ENCODE measurements at regions not wholly inside any gene's neighbourhood (a gene's known extent, or its start where the extent isn't known, plus 50 kb on each side); places are given as distances from the start of the nearest gene placed in this dataset.
"Not testable (repeated sequence)": the region's sequence is repeated elsewhere in the genome, so short reads cannot be mapped to it uniquely, and the experiment has no call there.

DNA sequence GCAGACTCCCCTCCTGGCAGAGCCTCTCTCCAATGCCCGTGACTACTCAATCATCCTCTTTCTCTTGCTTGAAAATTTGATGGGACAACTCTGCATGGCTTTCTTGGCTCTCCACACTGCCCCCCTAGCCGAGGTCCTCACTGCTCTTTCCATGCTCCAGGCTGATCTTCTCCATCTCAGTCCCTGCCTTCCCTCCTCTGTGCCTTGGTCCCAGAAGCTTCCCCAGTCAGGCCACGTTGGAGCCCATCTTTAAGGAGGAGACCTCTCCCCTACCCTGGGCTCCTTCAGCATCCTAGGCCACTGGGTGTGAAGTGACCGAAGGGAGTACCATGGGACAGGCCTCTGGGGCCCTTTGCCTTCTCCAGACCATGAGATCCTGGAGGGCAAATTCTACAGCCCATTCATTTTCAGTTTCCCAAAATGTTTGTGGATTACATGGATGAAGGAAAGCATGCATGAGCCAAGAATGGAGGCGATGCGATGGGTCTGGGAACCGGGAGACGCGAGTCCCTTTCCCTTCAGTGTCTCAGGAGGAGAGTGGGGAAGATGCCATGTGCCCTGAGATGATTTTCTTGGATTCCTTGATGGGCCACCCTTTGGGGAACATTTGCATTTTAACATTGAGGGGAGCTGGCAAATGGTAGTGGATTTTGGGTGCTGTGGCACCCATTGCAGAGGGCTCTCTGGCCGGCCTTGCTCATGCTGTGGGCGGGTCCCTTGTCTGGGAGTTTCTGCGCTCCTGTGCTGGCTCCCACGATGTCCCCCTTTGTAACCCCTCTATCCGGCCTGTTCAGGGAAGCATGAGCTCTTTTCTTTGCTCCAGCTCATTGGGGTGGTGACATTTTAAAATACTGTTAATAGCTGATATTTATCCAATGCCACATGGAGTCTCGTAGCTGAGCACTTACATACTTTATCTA is 376.6 kb downstream of the RPS24 start:
- no peak overlapping the region for H3K27ac Mint-ChIP-seq
- H3K36me3 Mint-ChIP-seq (ENCODE audit: low read depth), result no peaks in the 10 kb centered on the region
- H3K4me3 Mint-ChIP-seq, result no peak overlapping the region

DNA sequence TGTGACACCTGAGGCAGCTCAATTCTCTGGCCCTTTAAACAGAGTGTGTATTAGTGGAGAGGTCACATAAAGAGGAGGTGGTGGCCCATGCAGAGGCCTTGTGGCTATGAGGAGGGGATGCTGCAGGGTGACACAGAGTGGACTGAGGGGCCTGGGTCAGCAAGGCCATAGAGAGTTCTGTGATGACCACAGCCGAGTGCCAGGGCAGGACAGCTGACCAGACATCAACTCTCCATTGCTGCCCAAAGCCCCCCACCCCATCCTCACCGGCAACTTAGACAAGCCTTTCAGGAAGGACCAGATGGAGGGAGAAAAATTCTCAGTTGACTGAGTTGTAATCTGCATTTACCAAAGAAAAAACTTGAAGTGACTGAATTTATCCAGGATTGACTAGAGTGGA is 378.1 kb downstream of the RPS24 start:
- peaks cover 7% of the 10 kb centered on the region for H3K27me3 Mint-ChIP-seq
- no peaks in the 10 kb centered on the region for H3K9me3 Mint-ChIP-seq
- DNase-seq, result no peak
- no peak for ATAC-seq
- peaks cover 3% of the 10 kb centered on the region for H3K4me1 Mint-ChIP-seq
- H3K4me3 Mint-ChIP-seq, result no peak overlapping the region
- H3K36me3 Mint-ChIP-seq (ENCODE audit: low read depth), result no peaks in the 10 kb centered on the region
- no peak overlapping the region for H3K27ac Mint-ChIP-seq

More for the DNA sequence above, 376.6 kb downstream of the RPS24 start:
- H3K9me3 Mint-ChIP-seq, result no peaks in the 10 kb centered on the region
- peaks cover 20% of the 10 kb centered on the region for H3K27me3 Mint-ChIP-seq
- H3K4me1 Mint-ChIP-seq, result peaks cover 3% of the 10 kb centered on the region
- no peak for ATAC-seq
- DNase-seq, result no peak

DNA sequence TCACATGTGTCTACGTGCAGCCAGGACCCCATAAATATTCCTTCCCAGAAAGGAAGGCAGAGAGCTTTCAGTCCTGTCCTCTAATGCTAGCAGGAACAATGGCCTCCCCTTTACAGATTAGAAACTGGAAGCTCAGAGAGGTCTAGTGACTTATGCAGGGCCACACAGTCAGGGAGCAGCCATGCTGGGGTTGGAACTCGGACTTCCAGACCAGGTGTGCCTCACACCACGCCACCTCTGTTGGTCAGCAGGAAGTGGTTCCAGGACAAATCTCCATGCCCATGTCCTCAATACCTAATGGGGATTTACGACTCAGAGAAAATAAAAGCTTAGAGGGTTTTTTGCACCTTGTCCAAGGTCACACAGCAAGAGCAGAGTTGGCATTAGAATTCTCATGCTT is 378.9 kb downstream of the RPS24 start:
- DNase-seq (no peak), ATAC-seq (no peak)
- Mint-ChIP-seq H3K27me3 (peaks cover 3% of the 10 kb centered on the region), H3K9me3 (no peaks in the 10 kb centered on the region), H3K4me1 (no peaks in the 10 kb centered on the region), H3K36me3 (ENCODE audit: low read depth) (no peaks in the 10 kb centered on the region), H3K4me3 (no peak overlapping the region), H3K27ac (no peak overlapping the region)

DNA sequence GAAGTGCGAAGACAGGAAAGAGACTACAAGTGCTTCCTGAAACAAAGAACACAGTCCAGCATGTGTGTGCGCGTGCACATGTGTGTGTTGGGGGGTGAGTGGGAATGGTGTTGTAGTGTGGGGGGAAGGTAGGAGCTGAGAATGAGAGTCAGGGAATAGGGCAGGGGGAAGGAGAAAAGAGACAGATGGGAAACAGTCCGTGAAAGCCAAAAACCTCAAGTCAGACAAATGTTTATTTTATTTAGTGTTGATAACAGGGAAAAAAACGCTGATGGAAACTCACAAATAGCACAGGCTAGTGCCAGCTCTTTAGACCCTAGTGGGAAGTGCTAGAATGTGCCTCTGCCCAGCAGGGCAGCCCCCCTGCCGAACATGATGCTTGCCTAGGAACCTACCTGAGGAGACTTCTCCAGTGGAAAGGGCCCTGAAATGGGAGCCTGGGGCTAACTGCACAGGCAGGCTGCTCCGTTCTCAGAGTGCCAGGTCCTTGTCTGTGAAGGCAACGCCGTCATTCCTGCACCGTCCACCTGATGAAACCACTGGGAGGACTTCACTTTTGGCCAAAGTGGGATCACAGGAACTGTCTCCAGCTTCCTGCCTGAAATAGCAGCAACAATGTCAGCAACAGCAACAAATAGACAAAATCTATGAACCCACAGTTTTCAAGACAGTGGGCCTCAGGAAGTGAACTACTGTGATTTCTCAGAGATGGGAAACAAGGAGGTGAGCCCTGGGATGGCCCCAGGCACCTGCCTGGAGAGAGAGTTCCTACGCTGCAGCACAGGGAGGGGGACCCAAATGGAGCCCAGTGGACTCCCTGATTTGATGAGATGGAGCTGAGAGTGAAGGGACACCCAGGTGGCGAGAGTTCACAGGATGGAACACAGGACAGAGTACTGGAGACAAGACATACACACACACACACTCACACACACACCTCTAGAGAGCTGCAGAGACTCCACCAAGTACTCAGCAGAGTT is 379.7 kb downstream of the RPS24 start:
- H3K27me3 Mint-ChIP-seq, result peaks cover 3% of the 10 kb centered on the region
- H3K27ac Mint-ChIP-seq, result no peak overlapping the region
- no peaks in the 10 kb centered on the region for H3K4me1 Mint-ChIP-seq
- no peak overlapping the region for H3K4me3 Mint-ChIP-seq
- ATAC-seq (no peak), DNase-seq (no peak)
- no peaks in the 10 kb centered on the region for H3K9me3 Mint-ChIP-seq
- no peaks in the 10 kb centered on the region for H3K36me3 Mint-ChIP-seq (ENCODE audit: low read depth)

DNA sequence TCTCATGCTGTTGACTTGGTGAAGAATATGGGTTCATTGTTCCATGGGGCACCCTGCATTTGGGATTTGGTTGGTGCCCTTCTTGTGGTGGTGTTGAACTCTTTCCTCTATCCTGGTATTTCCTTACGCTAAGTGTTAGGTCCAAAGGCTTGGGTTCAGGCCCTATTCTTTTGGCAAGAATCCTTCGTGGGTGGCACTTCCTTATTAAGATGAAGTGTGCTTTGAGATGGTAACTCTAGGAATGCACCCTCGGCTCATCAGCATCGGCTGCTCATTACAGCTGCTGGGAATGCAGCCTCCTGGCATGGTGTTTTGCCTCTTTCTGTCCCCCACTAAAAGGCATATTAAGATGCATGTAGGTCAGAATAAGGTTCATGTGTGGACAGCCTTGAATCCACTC is 380.7 kb downstream of the RPS24 start:
- Mint-ChIP-seq H3K4me3 (no peak overlapping the region), H3K36me3 (ENCODE audit: low read depth) (no peaks in the 10 kb centered on the region), H3K9me3 (no peaks in the 10 kb centered on the region), H3K27ac (no peak overlapping the region), H3K27me3 (peaks cover 5% of the 10 kb centered on the region), H3K4me1 (no peaks in the 10 kb centered on the region)
- ATAC-seq (no peak), DNase-seq (no peak)

DNA sequence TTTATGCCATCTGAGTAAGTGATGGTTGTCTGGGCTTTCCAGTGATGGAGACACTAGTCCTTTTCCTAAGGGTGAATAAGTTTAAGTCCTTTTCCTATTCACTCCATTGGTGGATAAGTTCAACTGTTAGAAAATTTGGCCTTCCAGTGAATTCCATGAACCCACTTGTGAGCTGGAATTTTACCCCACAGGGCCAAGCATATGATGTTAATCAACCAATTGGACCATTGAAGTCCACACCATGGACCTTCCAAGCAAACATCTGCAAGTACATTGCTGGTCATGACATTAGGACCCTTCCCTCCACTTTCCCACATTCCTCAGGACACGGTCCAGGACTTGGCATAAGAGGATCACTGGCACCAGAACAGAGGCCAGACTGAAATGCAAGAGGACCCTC is 381.4 kb downstream of the RPS24 start:
- Mint-ChIP-seq H3K36me3 (ENCODE audit: low read depth) (no peaks in the 10 kb centered on the region), H3K4me3 (no peak overlapping the region), H3K27ac (no peak overlapping the region), H3K9me3 (no peaks in the 10 kb centered on the region), H3K4me1 (no peaks in the 10 kb centered on the region), H3K27me3 (peaks cover 5% of the 10 kb centered on the region)
- DNase-seq (no peak), ATAC-seq (no peak)

DNA sequence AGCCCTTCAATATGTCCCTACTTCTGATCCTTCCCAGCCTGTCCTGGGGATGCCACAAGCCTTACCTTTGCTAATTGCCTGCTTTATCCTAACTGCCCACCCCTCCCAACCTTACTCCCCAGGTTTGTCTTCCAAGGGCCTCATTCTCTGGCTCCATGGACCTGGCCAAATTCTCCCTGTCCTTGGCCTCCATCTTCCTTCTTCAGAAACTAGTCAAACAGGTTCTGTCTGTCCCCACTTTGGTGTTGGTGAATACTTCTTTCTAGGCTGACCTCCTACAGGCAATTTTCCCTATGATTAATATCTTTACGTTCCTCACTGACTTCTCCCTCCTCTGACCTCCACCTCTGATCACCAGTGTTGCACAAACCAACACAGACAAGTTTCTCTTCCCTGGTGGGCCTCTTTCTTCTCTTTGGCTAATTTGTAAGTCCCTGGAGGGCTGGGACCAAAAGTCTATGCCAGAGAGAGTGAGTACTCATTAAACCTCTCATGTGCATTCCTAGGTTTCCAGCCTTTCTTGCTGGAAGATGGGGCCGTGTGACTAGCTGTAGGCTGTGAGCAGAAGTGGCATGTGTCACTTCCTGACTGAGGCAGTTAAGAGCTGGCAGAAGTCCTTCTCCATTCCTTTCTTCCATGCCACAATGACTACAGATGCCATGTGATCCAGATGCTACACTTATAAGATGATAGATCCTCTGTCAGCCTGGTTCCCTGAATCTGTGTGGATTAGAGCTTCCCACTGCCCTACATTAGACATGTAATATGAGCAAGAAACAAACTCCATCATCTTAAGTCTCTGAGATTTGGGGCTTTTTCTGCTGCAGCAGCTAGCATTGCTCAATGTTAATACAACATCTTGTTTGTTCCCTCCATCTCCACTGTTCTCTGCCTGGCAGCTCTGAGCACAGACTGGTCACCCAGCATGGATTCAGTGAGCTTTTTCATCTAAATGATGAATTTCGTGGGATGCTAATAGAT is 382.7 kb downstream of the RPS24 start:
- H3K4me3 Mint-ChIP-seq, result no peak overlapping the region

DNA sequence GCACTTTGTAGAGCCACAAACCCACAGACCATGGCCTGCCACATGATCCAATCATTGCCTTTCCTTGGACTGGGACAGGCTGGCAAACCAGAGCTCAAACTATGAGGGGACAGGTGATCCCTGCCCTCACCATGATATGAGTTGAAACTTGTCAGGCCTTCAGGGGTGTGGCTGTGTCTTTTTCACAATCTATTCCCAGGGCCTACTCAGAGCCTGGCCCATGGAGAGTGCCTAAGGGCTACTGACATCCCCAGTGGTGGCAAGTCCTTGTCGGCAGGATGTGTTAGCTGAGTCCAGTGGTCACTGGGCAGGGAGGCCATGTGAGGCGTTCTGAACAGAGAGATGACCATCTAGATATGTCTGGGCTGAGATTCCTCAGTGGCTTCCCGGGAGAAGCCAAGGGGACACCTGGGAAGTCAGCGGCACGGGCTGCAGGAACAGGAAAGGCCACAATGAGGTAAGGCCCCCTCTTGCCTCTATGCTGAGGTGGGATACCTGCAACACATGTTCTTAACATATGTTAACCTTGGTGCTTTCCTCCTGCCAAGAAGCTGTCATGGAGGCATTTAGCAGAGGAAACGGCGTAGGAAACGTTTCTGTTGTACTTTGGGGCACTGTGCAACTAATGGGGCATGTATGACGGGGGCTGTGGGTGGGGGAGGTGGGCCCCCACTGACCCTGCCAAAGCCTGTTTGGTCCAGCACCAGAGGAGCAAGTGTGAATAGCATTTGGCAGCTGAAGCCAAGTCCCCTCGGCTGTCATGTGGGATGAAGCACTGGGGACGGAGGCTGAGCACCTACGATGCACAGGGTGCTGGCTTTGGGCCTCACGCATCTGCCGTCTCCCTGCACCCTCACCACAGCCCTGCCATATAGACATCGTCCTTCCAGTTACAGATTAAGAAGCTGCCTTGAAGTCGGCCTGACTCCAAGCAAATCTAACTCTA is 384.0 kb downstream of the RPS24 start:
- H3K4me1 Mint-ChIP-seq, result no peaks in the 10 kb centered on the region
- no peak overlapping the region for H3K4me3 Mint-ChIP-seq
- ATAC-seq (no peak), DNase-seq (no peak)
- no peaks in the 10 kb centered on the region for H3K9me3 Mint-ChIP-seq
- H3K36me3 Mint-ChIP-seq (ENCODE audit: low read depth), result no peaks in the 10 kb centered on the region
- H3K27ac Mint-ChIP-seq, result no peak overlapping the region
- H3K27me3 Mint-ChIP-seq, result peaks cover 8% of the 10 kb centered on the region

More for the DNA sequence above, 382.7 kb downstream of the RPS24 start:
- H3K4me1 Mint-ChIP-seq, result no peaks in the 10 kb centered on the region
- no peak overlapping the region for H3K27ac Mint-ChIP-seq
- no peaks in the 10 kb centered on the region for H3K36me3 Mint-ChIP-seq (ENCODE audit: low read depth)
- H3K27me3 Mint-ChIP-seq, result peaks cover 8% of the 10 kb centered on the region
- ATAC-seq (no peak), DNase-seq (no peak)
- H3K9me3 Mint-ChIP-seq, result no peaks in the 10 kb centered on the region

DNA sequence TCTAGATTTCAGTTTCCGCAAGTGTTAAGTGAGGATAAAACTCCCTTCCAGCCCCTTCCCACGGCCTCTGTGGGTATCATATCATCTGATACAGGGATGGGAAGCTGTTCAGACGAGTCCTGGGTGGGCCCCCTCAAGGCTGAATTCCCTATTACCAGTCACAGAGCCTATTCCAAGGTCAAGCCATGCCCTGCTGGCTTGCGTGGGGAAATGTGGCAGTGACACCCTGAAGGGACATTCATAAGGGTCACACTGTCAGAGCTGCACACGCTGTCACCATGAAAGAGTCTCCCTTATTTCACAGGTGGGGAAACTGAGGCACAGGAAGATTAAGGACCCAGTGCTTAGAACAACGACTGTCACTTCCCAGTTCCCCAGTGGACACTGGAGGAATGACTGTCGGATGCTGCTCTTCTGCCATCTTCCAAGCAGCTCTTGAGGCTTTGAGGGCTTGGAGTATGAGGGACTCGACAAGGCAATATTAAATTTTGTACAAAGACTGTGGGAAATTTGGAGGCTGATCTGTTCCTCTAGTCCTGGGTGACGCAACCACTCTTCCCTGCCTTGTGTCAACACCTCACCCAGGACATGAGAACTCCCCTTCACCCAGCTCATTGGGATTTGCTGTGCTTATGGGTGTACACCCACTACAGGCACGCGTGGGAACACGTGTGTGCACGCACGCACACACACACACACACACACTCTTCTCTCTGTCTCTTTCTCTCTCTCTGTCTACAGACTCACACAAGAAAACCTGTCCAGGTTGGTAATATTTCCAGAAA is 386.0 kb downstream of the RPS24 start:
- ATAC-seq, result no peak
- Mint-ChIP-seq H3K4me3 (no peak overlapping the region), H3K36me3 (ENCODE audit: low read depth) (no peaks in the 10 kb centered on the region), H3K9me3 (no peaks in the 10 kb centered on the region), H3K4me1 (no peaks in the 10 kb centered on the region), H3K27ac (no peak overlapping the region), H3K27me3 (peaks cover 8% of the 10 kb centered on the region)
- no peak for DNase-seq

DNA sequence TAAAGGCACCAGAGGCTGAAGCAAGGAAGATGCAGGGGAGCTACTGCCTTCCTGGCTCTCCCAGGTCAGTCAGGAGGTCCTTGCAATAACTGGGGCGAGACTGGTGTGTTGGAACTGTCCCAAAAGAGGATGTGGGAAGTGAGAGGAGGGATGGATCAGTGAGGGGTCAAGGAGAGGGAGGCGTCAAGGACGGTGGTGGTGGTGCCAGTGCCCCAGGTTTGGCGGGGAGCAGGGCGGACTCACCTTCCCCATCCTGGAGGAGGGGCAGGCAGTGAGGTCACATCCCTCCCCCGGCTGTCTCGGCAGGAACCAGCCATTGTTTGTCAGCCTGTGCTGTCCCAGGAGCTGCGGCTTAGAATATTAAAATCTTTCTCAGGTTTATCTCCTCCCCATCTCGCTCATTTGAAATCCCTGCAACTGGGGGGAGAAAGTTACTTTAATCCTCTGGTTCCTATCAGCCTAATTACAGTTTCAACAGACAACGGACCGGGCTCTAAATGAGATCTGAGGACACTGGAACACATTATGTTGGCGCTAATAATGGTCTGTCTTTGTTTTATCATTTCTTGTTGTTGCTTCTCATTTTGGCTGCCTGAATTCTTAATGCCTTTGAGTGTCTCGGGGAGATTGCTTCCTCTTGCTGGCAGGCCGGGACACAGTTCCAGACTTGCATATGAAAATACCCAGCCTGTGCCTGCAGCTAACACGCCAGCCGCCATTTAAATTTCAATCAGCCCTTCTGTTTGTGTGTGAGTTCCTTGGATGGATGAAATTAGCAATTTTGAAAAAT is 387.5 kb downstream of the RPS24 start:
- no peak overlapping the region for H3K4me3 Mint-ChIP-seq

DNA sequence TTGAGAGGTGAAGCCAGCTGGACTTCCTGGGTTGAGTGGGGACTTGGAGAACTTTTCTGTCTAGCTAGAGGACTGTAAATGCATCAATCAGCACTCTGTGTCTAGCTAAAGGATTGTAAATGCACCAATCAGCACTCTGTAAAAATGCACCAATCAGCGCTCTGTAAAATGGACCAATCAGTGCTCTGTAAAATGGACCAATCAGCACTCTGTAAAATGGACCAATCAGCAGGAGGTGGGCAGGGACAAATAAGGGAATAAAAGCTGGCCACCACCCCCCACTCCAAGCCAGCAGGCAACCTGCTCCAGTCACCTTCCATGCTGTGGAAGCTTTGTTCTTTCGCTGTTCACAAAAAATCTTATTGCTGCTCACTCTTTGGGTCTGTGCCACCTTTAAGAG is 390.4 kb downstream of the RPS24 start:
- H3K9me3 Mint-ChIP-seq, result peaks cover 13% of the 10 kb centered on the region
- not testable (repeated sequence) for DNase-seq; ATAC-seq; H3K4me3 Mint-ChIP-seq; H3K27ac Mint-ChIP-seq; H3K4me1 Mint-ChIP-seq; H3K27me3 Mint-ChIP-seq; H3K36me3 Mint-ChIP-seq (ENCODE audit: low read depth)

More for the DNA sequence above, 387.5 kb downstream of the RPS24 start:
- Mint-ChIP-seq H3K36me3 (ENCODE audit: low read depth) (no peaks in the 10 kb centered on the region), H3K27me3 (peaks cover 8% of the 10 kb centered on the region), H3K9me3 (peaks cover 9% of the 10 kb centered on the region), H3K27ac (no peak overlapping the region), H3K4me1 (no peaks in the 10 kb centered on the region)
- no peak for DNase-seq
- no peak for ATAC-seq

DNA sequence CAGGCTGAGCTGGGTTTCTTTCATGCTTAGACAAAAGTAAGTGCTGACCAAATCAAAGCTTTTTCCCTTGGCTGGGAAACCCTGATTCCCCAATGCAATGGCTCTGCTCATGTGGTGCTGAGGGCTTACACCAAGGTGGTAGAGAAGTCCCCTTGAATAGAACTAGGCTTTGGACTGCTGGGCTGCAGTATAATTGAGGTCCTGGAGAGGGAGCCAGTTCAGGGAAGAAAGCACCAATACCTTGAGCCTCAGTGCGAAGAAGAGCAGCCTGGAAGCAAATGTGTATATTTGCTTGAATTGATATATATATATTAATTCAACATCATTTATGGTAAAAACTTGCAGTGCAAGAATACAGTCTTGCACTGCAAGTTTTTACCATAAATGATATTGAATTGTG is 391.1 kb downstream of the RPS24 start:
- ATAC-seq (no peak), DNase-seq (no peak)
- Mint-ChIP-seq H3K4me3 (no peak overlapping the region), H3K27me3 (peaks cover 9% of the 10 kb centered on the region), H3K36me3 (ENCODE audit: low read depth) (no peaks in the 10 kb centered on the region), H3K4me1 (no peaks in the 10 kb centered on the region), H3K27ac (no peak overlapping the region), H3K9me3 (peaks cover 17% of the 10 kb centered on the region)

Measured in activated naive CD8-positive, alpha-beta T cell treated with anti-CD3 and anti-CD28 coated beads, Interleukin-2, amount 50 U/mL, for 24 hours (primary cell).